Prostate gland (tissue), 2 donors: ENCODE measurements at regions not wholly inside any gene's neighbourhood (a gene's known extent, or its start where the extent isn't known, plus 50 kb on each side); places are given as distances from the start of the nearest gene placed in this dataset.

Source experiments
- DNase-seq: peaks from one replicate; pipeline ENCODE4 v3.0.0-alpha.2; 2019; ENCODE audit warnings: low spot score
- H3K27ac ChIP-seq, 2 donors: fragments of 200-600 bp; sonication (generic); 2 replicates each; pipeline ENCODE4 v1.5.1; 2017 to 2019
- H3K27me3 ChIP-seq: fragments of 200-600 bp; sonication (generic); replicated peaks from 2 replicates; pipeline ENCODE4 v1.5.1; 2019; ENCODE audit not compliant: insufficient read depth
- H3K36me3 ChIP-seq, 2 donors: fragments of 200-600 bp; sonication (generic); 1 replicate in 1 of 2; 2 replicates in 1 of 2; pipeline versions ENCODE4 v1.5.1 to v1.8.1; 2017 to 2019
- H3K4me1 ChIP-seq: fragments of 200-600 bp; sonication (generic); replicated peaks from 2 replicates; pipeline ENCODE4 v1.5.1; 2019
- H3K4me3 ChIP-seq, 2 donors: fragments of 200-600 bp; sonication (generic); 2 replicates each; pipeline ENCODE4 v1.5.1; 2017 to 2019
- H3K9me3 ChIP-seq: fragments of 200-600 bp; sonication (generic); 2 replicates; pipeline ENCODE4 v1.5.1; 2017
- POLR2A ChIP-seq: fragments of 450-650 bp; IDR thresholded peaks from one replicate; pipeline ENCODE4 v1.6.1; 2016; ENCODE audit warnings: antibody characterized with exemption, mild to moderate bottlenecking
- POLR2AphosphoS5 ChIP-seq: sonication (generic); formaldehyde crosslinking; IDR thresholded peaks from one replicate; pipeline ENCODE4 v1.6.1; 2017; ENCODE audit warnings: antibody characterized with exemption
- whole genome bisulfite sequencing: methylation state at CpG from one replicate; pipeline ENCODE4 v1.1.5; 2018; 5-methylcytosine and 5-hydroxymethylcytosine counted together
- intact Hi-C: fragments of 100-400 bp; cut with DNase I; formaldehyde crosslinking; loops from one replicate; pipeline ENCODE4 v1.14.2; 2022
- TF ChIP-seq, protein P1 (sequence below), 4 experiments: fragments of 200-600 bp in 2 of 4; fragments of 450-650 bp in 2 of 4; sonication (generic) in 2 of 4; IDR thresholded peaks; 1 replicate in 3 of 4; 2 replicates in 1 of 4; pipeline ENCODE4 v1.5.1; 2016 to 2019; ENCODE audit warnings: antibody characterized with exemption in 4 of 4, mild to moderate bottlenecking in 2 of 4, moderate library complexity in 2 of 4

- Histone ChIP-seq H3K4me1 (no peaks in the 10 kb centered on the region), H3K27me3 (no peaks in the 10 kb centered on the region), H3K36me3 (no peaks in the 10 kb centered on the region), H3K9me3 (no peaks in the 10 kb centered on the region), H3K27ac (no peak overlapping the region), H3K4me3 (no peak overlapping the region)
- no peak for TF ChIP-seq POLR2A
- TF ChIP-seq POLR2AphosphoS5, result no peak
- TF ChIP-seq, protein P1, sequence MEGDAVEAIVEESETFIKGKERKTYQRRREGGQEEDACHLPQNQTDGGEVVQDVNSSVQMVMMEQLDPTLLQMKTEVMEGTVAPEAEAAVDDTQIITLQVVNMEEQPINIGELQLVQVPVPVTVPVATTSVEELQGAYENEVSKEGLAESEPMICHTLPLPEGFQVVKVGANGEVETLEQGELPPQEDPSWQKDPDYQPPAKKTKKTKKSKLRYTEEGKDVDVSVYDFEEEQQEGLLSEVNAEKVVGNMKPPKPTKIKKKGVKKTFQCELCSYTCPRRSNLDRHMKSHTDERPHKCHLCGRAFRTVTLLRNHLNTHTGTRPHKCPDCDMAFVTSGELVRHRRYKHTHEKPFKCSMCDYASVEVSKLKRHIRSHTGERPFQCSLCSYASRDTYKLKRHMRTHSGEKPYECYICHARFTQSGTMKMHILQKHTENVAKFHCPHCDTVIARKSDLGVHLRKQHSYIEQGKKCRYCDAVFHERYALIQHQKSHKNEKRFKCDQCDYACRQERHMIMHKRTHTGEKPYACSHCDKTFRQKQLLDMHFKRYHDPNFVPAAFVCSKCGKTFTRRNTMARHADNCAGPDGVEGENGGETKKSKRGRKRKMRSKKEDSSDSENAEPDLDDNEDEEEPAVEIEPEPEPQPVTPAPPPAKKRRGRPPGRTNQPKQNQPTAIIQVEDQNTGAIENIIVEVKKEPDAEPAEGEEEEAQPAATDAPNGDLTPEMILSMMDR (IDR thresholded peaks at IDR 0.05), result no peak
- 99% methylated on average over 3 of the region's 3 CpGs for WGBS
- intact Hi-C loops, result no loop called here
- DNase-seq, result no peak
These were observed 137.9 kb downstream of the SOX9 start for GRCh38 chr17:72258711-72259110.

DNA sequence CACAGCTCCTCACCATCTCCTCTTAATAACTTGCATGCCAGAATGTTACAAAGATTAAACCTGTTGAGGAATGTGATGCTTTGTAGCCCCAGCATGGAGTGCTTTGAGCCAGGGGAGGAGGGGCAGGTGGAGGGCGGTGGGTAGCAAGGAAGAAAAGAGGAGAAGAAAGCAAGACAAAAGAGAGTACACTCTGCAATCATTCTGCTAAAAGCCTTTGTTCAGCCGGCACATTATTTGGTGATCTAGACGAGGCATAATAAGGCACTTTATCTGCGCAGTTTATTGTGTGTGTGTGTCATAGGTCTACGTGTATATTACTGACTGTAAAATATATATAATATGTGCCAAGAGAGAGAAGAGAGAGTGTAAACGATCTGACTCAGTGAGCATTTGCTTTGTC, 139.1 kb downstream of the SOX9 start:
- intact Hi-C loops, result no loop called here
- no peak for DNase-seq
- no peak for TF ChIP-seq POLR2AphosphoS5
- no peak for TF ChIP-seq POLR2A
- TF ChIP-seq, protein P1 (IDR thresholded peaks at IDR 0.05), result no peak
- Histone ChIP-seq H3K27me3 (no peaks in the 10 kb centered on the region), H3K36me3 (no peaks in the 10 kb centered on the region), H3K4me1 (no peaks in the 10 kb centered on the region), H3K4me3 (no peak overlapping the region), H3K9me3 (no peaks in the 10 kb centered on the region), H3K27ac (no peak overlapping the region)
- WGBS, result 50% methylated on average over 6 of the region's 6 CpGs

GRCh38 chr17:72262766-72263165, 141.9 kb downstream of the SOX9 start:
- no peaks in the 10 kb centered on the region for H3K9me3 ChIP-seq
- no peak for DNase-seq
- H3K27me3 ChIP-seq, result no peaks in the 10 kb centered on the region
- no peak overlapping the region for H3K4me3 ChIP-seq
- no peak for TF ChIP-seq POLR2AphosphoS5
- TF ChIP-seq POLR2A, result no peak
- TF ChIP-seq, protein P1 (IDR thresholded peaks at IDR 0.05), result no peak
- H3K36me3 ChIP-seq, result no peaks in the 10 kb centered on the region
- no peak overlapping the region for H3K27ac ChIP-seq
- no peaks in the 10 kb centered on the region for H3K4me1 ChIP-seq
- intact Hi-C loops, result no loop called here

- no peaks in the 10 kb centered on the region for H3K27me3 ChIP-seq
- H3K9me3 ChIP-seq, result no peaks in the 10 kb centered on the region
- TF ChIP-seq, protein P1 (IDR thresholded peaks at IDR 0.05), result no peak
- TF ChIP-seq POLR2AphosphoS5 (no peak), POLR2A (no peak)
- H3K4me1 ChIP-seq, result no peaks in the 10 kb centered on the region
- no peak overlapping the region for H3K4me3 ChIP-seq
- H3K36me3 ChIP-seq, result no peaks in the 10 kb centered on the region
- H3K27ac ChIP-seq, result no peak overlapping the region
- DNase-seq, result no peak
- intact Hi-C loops, result no loop called here
- 84% methylated on average over 4 of the region's 4 CpGs for WGBS
These were observed 144.0 kb downstream of the SOX9 start for GRCh38 chr17:72264682-72265405.

DNA sequence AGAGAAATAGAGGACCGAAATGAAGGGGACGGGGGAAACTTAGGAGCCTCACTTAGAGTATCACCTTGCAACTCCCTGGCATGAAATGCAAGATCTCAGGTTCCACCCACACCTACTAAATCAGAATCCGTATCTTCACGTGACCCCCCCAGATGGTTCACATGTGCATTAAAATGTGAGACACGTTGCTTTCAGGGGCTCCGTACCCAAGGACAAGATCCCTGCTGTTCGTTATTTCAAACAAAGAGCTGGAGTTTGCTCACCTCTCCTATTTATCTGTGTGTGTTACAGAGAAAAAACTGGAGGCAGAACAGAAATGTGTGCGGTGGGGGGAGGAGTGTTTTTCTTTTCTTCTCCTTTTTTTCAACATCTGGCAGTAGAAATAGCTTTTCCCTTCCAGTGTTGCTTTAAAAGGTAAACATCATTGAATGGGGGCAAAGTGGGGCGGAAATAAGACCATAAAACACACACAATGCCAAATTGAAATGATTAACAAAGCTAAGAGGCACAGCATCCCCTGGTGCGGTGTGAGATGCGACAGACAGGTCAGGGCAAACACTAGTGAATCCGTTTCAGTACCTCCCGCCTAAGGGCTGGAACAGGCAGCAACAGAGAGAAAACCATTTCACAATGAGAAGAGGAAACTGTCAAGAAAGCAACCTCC, 145.4 kb downstream of the SOX9 start:
- TF ChIP-seq, protein P1 (IDR thresholded peaks at IDR 0.05), result no peak
- no peak for TF ChIP-seq POLR2AphosphoS5
- TF ChIP-seq POLR2A, result no peak
- intact Hi-C loops, result no loop called here
- no peak overlapping the region for H3K4me3 ChIP-seq
- H3K27ac ChIP-seq, result no peak overlapping the region
- 14% methylated on average over 13 of the region's 13 CpGs for WGBS
- H3K36me3 ChIP-seq, result no peaks in the 10 kb centered on the region
- no peaks in the 10 kb centered on the region for H3K27me3 ChIP-seq
- no peaks in the 10 kb centered on the region for H3K4me1 ChIP-seq
- DNase-seq, result peak; percentile 22
- no peaks in the 10 kb centered on the region for H3K9me3 ChIP-seq
